ENCODE measurements at regions not wholly inside any gene's neighbourhood (a gene's known extent, or its start where the extent isn't known, plus 50 kb on each side); places are given as distances from the start of the nearest gene placed in this dataset.

- no peaks in the 10 kb centered on the region for H3K36me3 ChIP-seq (replicated peaks)
- H3K4me3 ChIP-seq (ENCODE audit: low read depth, low read length) = no peak overlapping the region
- in situ Hi-C loops (cut with HindIII; ENCODE audit: low pct_ligation_motif_present, low sequenced_read_pairs) = no loop called here
- no peak for TF ChIP-seq CTCF (IDR thresholded peaks at IDR 0.05; ENCODE audit: low read depth, low read length, missing control alignments)
- H3K27ac ChIP-seq = no peak overlapping the region
- no peak for DNase-seq
- no peaks in the 10 kb centered on the region for H3K27me3 ChIP-seq (replicated peaks)
Measured at GRCh38 chr12:75812271-75813018, 219.1 kb downstream of the PHLDA1 start.

GRCh38 chr12:75809746-75810145 lies 221.8 kb downstream of the PHLDA1 start:
- no peak for TF ChIP-seq CTCF (IDR thresholded peaks at IDR 0.05; ENCODE audit: low read depth, low read length, missing control alignments)
- in situ Hi-C loops (cut with HindIII; ENCODE audit: low pct_ligation_motif_present, low sequenced_read_pairs) = no loop called here
- H3K27ac ChIP-seq = no peak overlapping the region
- H3K27me3 ChIP-seq (replicated peaks) = no peaks in the 10 kb centered on the region
- DNase-seq = no peak
- no peaks in the 10 kb centered on the region for H3K36me3 ChIP-seq (replicated peaks)
- H3K4me3 ChIP-seq (ENCODE audit: low read depth, low read length) = no peak overlapping the region

DNA sequence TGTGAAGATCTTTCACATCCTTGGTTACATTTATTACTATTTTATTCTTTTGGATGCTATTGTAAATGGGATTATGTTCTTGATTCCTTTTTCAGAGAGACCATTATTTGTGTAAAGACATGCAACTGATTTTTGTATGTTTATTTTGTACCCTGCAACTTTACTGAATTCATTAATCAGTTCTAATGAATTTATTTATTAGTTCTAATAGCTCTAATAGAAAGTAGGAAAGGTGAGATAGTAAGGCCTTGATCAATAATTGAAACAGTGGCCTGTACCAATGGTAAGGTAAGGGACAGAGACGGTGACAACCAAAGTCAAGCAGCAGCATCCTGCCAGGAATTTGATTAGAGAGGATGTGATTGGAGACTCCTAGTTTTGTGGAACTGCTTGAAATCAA lies 224.1 kb downstream of the PHLDA1 start:
- in situ Hi-C loops (cut with HindIII; ENCODE audit: low pct_ligation_motif_present, low sequenced_read_pairs) = no loop called here
- no peak for DNase-seq
- Histone ChIP-seq H3K36me3 (replicated peaks) (no peaks in the 10 kb centered on the region), H3K27me3 (replicated peaks) (no peaks in the 10 kb centered on the region), H3K4me3 (ENCODE audit: low read depth, low read length) (no peak overlapping the region), H3K27ac (no peak overlapping the region)
- no peak for TF ChIP-seq CTCF (IDR thresholded peaks at IDR 0.05; ENCODE audit: low read depth, low read length, missing control alignments)

- no peak for TF ChIP-seq CTCF (IDR thresholded peaks at IDR 0.05; ENCODE audit: low read depth, low read length, missing control alignments)
- no peaks in the 10 kb centered on the region for H3K27me3 ChIP-seq (replicated peaks)
- in situ Hi-C loops (cut with HindIII; ENCODE audit: low pct_ligation_motif_present, low sequenced_read_pairs) = no loop called here
- no peaks in the 10 kb centered on the region for H3K36me3 ChIP-seq (replicated peaks)
- no peak overlapping the region for H3K4me3 ChIP-seq (ENCODE audit: low read depth, low read length)
- no peak overlapping the region for H3K27ac ChIP-seq
- no peak for DNase-seq
Measured at GRCh38 chr12:75805905-75806304, 225.7 kb downstream of the PHLDA1 start.

GRCh38 chr12:75805320-75805719 lies 226.3 kb downstream of the PHLDA1 start:
- H3K4me3 ChIP-seq (ENCODE audit: low read depth, low read length) = no peak overlapping the region
- no peaks in the 10 kb centered on the region for H3K36me3 ChIP-seq (replicated peaks)
- in situ Hi-C loops (cut with HindIII; ENCODE audit: low pct_ligation_motif_present, low sequenced_read_pairs) = no loop called here
- H3K27me3 ChIP-seq (replicated peaks) = no peaks in the 10 kb centered on the region
- no peak for TF ChIP-seq CTCF (IDR thresholded peaks at IDR 0.05; ENCODE audit: low read depth, low read length, missing control alignments)
- no peak for DNase-seq
- no peak overlapping the region for H3K27ac ChIP-seq
